Brain microvascular endothelial cell (primary cell): ENCODE measurements at regions not wholly inside any gene's neighbourhood (a gene's known extent, or its start where the extent isn't known, plus 50 kb on each side); places are given as distances from the start of the nearest gene placed in this dataset.

Experiments
- DNase-seq: peaks from one replicate; pipeline ENCODE4 v3.0.0-alpha.2; 2020
- H3K27ac ChIP-seq: fragments of 250-450 bp; sonication (Bioruptor Pico); 2 replicates; pipeline ENCODE4 v1.5.1; 2020; ENCODE audit warnings: mild to moderate bottlenecking, moderate library complexity
- H3K27me3 ChIP-seq: fragments of 250-450 bp; sonication (Bioruptor Pico); replicated peaks from 2 replicates; pipeline ENCODE4 v1.5.1; 2020; ENCODE audit warnings: mild to moderate bottlenecking
- H3K36me3 ChIP-seq: fragments of 250-450 bp; sonication (Bioruptor Pico); replicated peaks from 2 replicates; pipeline ENCODE4 v1.5.1; 2020; ENCODE audit warnings: mild to moderate bottlenecking
- H3K4me3 ChIP-seq: 2 replicates; pipeline ENCODE4 v1.5.1; 2011; ENCODE audit warnings: low read depth, mild to moderate bottlenecking, control low read depth, low read length, moderate library complexity
- in situ Hi-C: cut with HindIII; loops from 2 replicates; pipeline ENCODE4 v1.10.0; 2017; ENCODE audit warnings: low sequenced_read_pairs, low pct_ligation_motif_present
- TF ChIP-seq, protein P1 (sequence below): IDR thresholded peaks from 2 replicates; pipeline ENCODE4 v1.5.1; 2011; ENCODE audit warnings: low read depth, mild to moderate bottlenecking, moderate library complexity, low read length, control low read depth, inconsistent platforms; ENCODE audit errors: missing control alignments

DNA sequence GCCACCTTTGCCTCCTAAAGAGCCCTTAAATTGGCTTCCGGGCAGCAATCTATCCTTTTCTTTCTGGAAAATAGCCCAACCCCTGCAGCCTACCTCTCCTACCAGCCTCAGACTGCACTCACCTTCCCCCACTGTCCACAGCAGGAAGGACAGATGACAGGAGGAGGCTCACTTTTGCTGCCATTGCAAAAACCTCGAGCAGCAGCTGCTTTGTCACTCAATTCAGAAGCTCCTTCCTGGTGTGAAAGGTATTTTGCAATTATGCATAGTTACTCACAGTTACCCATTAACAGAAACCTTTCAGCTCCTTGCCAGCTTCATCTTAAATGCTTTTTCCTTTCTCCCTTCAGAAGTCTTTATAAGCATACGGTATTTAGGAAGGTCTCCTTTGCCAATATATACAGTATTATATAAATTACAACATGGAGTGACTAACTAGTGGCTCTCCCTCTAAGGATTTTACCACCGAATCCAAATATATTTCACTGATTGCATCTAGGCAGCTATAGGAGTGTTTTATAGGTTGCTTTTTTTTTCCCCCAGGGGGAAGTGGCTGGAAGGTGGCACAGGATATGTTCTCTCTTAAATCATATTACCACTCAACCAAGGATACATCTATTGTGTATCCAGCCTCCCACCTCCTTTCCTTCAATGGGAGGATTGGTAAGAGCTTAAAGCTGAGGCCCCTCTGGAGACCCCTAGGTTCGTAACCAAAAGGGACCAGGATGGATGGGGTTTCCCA lies 142.1 kb upstream of the IPO9 start:
- peaks cover 34% of the 10 kb centered on the region for H3K36me3 ChIP-seq
- no peak overlapping the region for H3K4me3 ChIP-seq
- H3K27me3 ChIP-seq: no peaks in the 10 kb centered on the region
- in situ Hi-C loops: no loop called here
- no peak for DNase-seq
- TF ChIP-seq, protein P1, sequence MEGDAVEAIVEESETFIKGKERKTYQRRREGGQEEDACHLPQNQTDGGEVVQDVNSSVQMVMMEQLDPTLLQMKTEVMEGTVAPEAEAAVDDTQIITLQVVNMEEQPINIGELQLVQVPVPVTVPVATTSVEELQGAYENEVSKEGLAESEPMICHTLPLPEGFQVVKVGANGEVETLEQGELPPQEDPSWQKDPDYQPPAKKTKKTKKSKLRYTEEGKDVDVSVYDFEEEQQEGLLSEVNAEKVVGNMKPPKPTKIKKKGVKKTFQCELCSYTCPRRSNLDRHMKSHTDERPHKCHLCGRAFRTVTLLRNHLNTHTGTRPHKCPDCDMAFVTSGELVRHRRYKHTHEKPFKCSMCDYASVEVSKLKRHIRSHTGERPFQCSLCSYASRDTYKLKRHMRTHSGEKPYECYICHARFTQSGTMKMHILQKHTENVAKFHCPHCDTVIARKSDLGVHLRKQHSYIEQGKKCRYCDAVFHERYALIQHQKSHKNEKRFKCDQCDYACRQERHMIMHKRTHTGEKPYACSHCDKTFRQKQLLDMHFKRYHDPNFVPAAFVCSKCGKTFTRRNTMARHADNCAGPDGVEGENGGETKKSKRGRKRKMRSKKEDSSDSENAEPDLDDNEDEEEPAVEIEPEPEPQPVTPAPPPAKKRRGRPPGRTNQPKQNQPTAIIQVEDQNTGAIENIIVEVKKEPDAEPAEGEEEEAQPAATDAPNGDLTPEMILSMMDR: no peak
- H3K27ac ChIP-seq: no peak overlapping the region

DNA sequence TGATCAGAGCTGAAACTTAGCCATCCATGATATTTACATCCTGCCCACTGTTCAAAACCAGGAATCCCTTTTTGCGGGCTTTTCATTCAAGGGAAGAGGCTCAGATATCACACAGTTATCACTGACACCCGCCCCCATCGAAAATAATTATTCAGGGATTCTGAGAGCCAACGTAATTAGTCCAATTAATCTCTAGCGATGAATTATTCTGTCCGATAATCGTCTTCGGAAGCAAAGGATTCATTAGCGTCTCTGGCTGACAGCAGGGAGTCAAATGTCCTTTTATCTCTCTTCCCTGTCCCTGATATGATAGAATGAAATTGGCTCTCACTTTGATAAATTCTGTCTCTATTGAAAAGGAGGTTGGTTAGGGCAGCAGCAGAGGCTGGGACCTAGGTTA lies 140.4 kb upstream of the IPO9 start:
- no peak for DNase-seq
- Histone ChIP-seq H3K27ac (no peak overlapping the region), H3K4me3 (no peak overlapping the region), H3K36me3 (peaks cover 32% of the 10 kb centered on the region), H3K27me3 (no peaks in the 10 kb centered on the region)
- in situ Hi-C loops: no loop called here
- TF ChIP-seq, protein P1: no peak

DNA sequence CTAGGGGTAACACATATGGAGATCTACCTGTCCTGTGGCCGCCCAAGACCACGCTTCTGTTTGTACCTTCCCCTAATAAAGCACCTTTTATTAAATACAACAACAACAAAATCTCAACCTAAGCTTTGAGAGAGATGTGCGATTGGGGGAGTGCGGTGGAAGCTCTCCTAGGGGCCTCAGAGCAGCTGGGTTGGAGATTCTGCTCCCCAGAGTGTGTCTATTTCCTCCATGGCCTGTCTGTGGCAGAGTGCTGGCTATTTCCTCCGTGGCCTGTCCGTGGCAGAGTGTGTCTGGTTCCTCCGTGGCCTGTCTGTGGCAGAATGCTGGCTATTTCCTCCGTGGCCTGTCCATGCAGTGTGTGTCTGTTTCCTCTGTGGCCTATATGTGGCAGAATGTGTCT lies 139.3 kb upstream of the IPO9 start:
- Histone ChIP-seq H3K4me3 (no peak overlapping the region), H3K27me3 (no peaks in the 10 kb centered on the region), H3K27ac (no peak overlapping the region), H3K36me3 (peaks cover 32% of the 10 kb centered on the region)
- in situ Hi-C loops: no loop called here
- DNase-seq: no peak
- TF ChIP-seq, protein P1: no peak

DNA sequence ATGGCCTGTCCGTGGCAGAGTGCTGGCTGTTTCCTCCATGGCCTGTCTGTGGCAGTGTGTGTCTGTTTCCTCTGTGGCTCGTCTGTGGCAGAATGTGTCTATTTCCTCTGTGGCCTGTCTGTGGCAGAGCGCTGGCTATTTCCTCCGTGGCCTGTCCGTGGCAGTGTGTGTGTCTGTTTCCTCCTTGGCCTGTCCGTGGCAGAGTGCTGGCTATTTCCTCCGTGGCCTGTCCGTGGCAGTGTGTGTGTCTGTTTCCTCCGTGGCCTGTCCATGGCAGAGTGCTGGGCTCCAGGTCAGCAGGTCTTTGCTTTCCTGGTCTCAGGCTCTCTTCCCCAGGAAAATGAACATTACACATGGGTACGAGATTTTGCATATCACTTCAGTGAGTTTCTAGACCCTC lies 138.4 kb upstream of the IPO9 start:
- no peak overlapping the region for H3K27ac ChIP-seq
- H3K36me3 ChIP-seq: peaks cover 31% of the 10 kb centered on the region
- no peaks in the 10 kb centered on the region for H3K27me3 ChIP-seq
- DNase-seq: no peak
- TF ChIP-seq, protein P1: no peak
- in situ Hi-C loops: no loop called here
- no peak overlapping the region for H3K4me3 ChIP-seq

DNA sequence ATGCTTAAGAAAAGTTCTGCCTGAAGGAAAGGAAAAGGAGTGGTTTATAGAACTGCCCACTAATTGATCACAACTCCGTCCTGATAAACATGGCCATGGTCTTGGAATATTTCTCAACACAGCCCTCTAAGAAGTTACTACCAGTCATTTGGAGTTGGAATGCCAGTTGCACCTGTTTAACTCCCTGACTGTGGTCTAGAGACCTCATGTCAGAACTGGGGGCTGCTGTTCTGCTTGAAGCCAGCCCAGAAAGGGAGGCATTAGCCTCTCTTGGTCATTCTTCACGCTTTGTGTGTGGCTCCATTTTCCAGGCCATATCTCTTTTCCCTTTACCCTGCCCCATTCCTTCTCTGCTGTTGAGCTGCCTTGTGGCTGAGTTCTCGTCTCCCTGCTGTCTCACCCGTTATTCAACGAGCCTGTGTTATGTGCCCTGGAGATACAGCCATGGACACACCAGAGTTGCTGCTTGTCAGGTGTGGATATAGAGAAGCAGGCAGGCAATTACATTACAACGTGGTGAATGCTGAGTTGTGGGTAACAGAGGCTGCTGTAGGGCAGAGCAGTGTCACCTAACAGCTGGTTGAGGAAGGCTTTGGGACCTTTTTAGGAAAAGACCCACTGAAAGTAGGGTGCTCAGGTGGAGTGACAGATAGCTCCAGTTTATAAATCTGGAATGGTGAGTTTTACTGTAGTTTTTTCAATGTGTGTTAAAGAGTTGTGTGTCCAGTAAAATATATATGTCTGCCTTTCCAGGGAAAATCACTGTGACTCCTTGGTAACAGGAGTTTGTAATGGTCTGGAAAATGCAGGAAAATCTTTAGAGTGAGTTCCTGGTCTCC lies 137.0 kb upstream of the IPO9 start:
- TF ChIP-seq, protein P1: no peak
- Histone ChIP-seq H3K36me3 (peaks cover 21% of the 10 kb centered on the region), H3K4me3 (no peak overlapping the region), H3K27ac (no peak overlapping the region), H3K27me3 (no peaks in the 10 kb centered on the region)
- no peak for DNase-seq
- in situ Hi-C loops: no loop called here
